ENCODE measurements at regions not wholly inside any gene's neighbourhood (a gene's known extent, or its start where the extent isn't known, plus 50 kb on each side); places are given as distances from the start of the nearest gene placed in this dataset.
A peak's percentile ranks its signal among the peaks of the same experiment; 100 is the strongest.

DNA sequence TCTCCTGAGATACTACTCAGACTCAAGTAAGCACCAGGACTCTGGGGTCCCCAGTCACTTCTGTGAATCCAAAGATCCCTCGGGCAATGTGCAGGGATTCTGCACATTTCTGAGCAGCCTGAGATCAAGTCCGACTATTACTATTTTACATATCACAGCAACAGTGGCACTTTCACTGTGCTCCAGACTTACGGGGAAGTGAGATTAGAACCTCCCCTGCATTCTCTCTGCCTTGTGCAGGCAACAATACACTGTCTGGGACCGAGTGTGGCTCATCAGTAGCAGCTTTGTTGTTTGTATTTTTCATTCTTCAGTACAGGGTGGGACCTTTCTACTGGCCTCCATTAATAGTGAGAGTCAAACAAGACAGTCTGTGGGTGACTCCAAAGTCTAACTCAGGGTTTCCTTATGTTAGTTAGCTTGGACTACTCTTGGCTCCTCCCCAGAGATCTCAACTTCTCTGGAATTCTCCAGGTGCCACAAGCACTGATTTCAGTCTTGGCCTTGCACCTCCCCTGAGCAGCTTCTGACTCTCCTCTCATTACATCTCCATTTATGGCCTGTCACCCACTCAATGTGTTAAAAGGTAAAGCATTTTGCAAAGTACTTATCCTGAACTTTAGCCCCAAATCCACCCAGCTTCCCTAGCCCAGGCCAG, 76.2 kb upstream of the TOP3B start:
- no peak overlapping the region for H3K4me2 ChIP-seq (ENCODE audit: insufficient read depth in 1 of 2, low read depth in 2 of 2, low read length in 2 of 2)
- no peaks in the 10 kb centered on the region for H3K79me2 ChIP-seq (ENCODE audit: control insufficient read depth in 1 of 2, insufficient read depth in 2 of 2, low read length in 2 of 2)
- H4K5ac ChIP-seq (ENCODE audit: insufficient read length, low read depth, low read length), result no peak overlapping the region
- no peak overlapping the region for H3K23ac ChIP-seq (ENCODE audit: insufficient read length)
- H4K20me1 ChIP-seq (replicated peaks in 1 of 2; ENCODE audit: control insufficient read depth in 1 of 2, insufficient read depth in 2 of 2, low read length in 2 of 2), result no peaks in the 10 kb centered on the region
- no peaks in the 10 kb centered on the region for H3K9me3 ChIP-seq (ENCODE audit: insufficient read depth in 2 of 2, low read depth in 1 of 2, low read length in 1 of 2)
- CTCF ChIA-PET (ENCODE audit: partially characterized antibody), result interaction anchor here (0.6 to 3.3 kb wide), 8 partner anchors 9 to 313 kb away, joined by 3 to 19 read pairs (median 4); partner anchors contain the start of gene PPM1F
- no peak overlapping the region for H3K14ac ChIP-seq (ENCODE audit: insufficient read length)
- peaks cover 0 to 3% (median 0%) of the 10 kb centered on the region in 4 experiments; a peak in 3 of 7 replicates for H3K4me1 ChIP-seq (replicated peaks in 1 of 4; ENCODE audit: control insufficient read depth in 3 of 4, insufficient read depth in 4 of 4, low read length in 3 of 4)
- no peaks in the 10 kb centered on the region for H3K23me2 ChIP-seq (ENCODE audit: low read depth, low read length)
- H3K36me3 ChIP-seq (ENCODE audit: control insufficient read depth in 2 of 4, insufficient read depth in 4 of 4, low read length in 3 of 4), result no peaks in the 10 kb centered on the region
- POLR2A ChIA-PET (ENCODE audit: partially characterized antibody), result no interaction called here
- no peak overlapping the region for H4K8ac ChIP-seq (ENCODE audit: extremely low read depth, insufficient read depth, low read length)
- no peak overlapping the region for H4K91ac ChIP-seq (replicated peaks; ENCODE audit: insufficient read length, low read length)
- H3K4ac ChIP-seq (replicated peaks; ENCODE audit: insufficient read length, low read depth, low read length), result no peak overlapping the region
- 84% methylated on average over 4 of the region's 4 CpGs; no CpG with 5 or more reads in 1 of the 2 experiments for WGBS, 2 experiments (ENCODE audit: extremely low coverage in 1 of 2, insufficient coverage in 1 of 2, insufficient read length in 1 of 2, insufficient replicate concordance in 2 of 2, low coverage in 1 of 2, low lambda C conversion rate in 2 of 2, missing lambda C conversion rate in 1 of 2)
- H2BK20ac ChIP-seq (ENCODE audit: low read length), result no peak overlapping the region
- H3K79me1 ChIP-seq (ENCODE audit: low read depth, low read length), result no peaks in the 10 kb centered on the region
- no peak overlapping the region for H3K56ac ChIP-seq (replicated peaks; ENCODE audit: insufficient read length, low read depth, low read length)
- no peak overlapping the region for H2BK5ac ChIP-seq (ENCODE audit: low read depth, low read length)
- TF ChIP-seq, protein P1, sequence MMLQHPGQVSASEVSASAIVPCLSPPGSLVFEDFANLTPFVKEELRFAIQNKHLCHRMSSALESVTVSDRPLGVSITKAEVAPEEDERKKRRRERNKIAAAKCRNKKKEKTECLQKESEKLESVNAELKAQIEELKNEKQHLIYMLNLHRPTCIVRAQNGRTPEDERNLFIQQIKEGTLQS (IDR thresholded peaks at IDR 0.05; ENCODE audit: insufficient read depth, low read depth, low read length), result no peak
- TF ChIP-seq PHF8 (conservative IDR thresholded peaks at IDR 0.05; ENCODE audit: low read depth, low read length), result no peak
- TF ChIP-seq CEBPB (IDR thresholded peaks at IDR 0.05; ENCODE audit: low read depth, low read length), result no peak
- TF ChIP-seq KDM1A (IDR thresholded peaks at IDR 0.05; ENCODE audit: borderline replicate concordance, low read length), result no peak
- TF ChIP-seq SRF (IDR thresholded peaks at IDR 0.05; ENCODE audit: low read depth, low read length), result no peak
- no peak for TF ChIP-seq CBX5 (IDR thresholded peaks at IDR 0.05; ENCODE audit: low read depth, low read length)
- no peak for TF ChIP-seq MAX (IDR thresholded peaks at IDR 0.05)
- no peak for TF ChIP-seq TBP (IDR thresholded peaks at IDR 0.05; ENCODE audit: low read depth, low read length)
- no peak for TF ChIP-seq RBBP5 (IDR thresholded peaks at IDR 0.05; ENCODE audit: borderline replicate concordance, low read depth, low read length)
- TF ChIP-seq SP1 (IDR thresholded peaks at IDR 0.05; ENCODE audit: low read depth, low read length), result no peak
- DNase-seq (ENCODE audit: low read depth in 1 of 2, low spot score in 2 of 2) (no peak), FAIRE-seq (no peak)
- H3K18ac ChIP-seq (ENCODE audit: extremely low read depth, low read length), result no peak overlapping the region
- H3K27me3 ChIP-seq (replicated peaks in 1 of 4; ENCODE audit: control insufficient read depth in 3 of 4, extremely low read depth in 1 of 4, insufficient read depth in 3 of 4, low read length in 3 of 4), result peaks cover 38 to 68% (median 62%) of the 10 kb centered on the region in 4 experiments
- no peak overlapping the region for H3K27ac ChIP-seq (ENCODE audit: low read depth, low read length)
- 0 out of 2 replicates have a peak overlapping the region, but pooled peaks have one; percentile 27 for H2BK12ac ChIP-seq (ENCODE audit: low read depth, low read length)
- no peak overlapping the region for H2AFZ ChIP-seq (ENCODE audit: low read length)
- no peak overlapping the region for H3K9ac ChIP-seq (replicated peaks in 1 of 4; ENCODE audit: extremely low read depth in 1 of 4, low read depth in 3 of 4, low read length in 3 of 4)
- no peak overlapping the region for H2AK5ac ChIP-seq (ENCODE audit: low read depth, low read length)
- no peak overlapping the region for H3K4me3 ChIP-seq (ENCODE audit: extremely low read depth in 1 of 4, insufficient read depth in 2 of 4, low read depth in 3 of 4, low read length in 4 of 4)
- no peak overlapping the region for H2BK15ac ChIP-seq (ENCODE audit: low read length)
- no peak overlapping the region for H2BK120ac ChIP-seq (replicated peaks; ENCODE audit: low read depth, low read length)
